IMR-90 (cell line): ENCODE measurements at regions not wholly inside any gene's neighbourhood (a gene's known extent, or its start where the extent isn't known, plus 50 kb on each side); places are given as distances from the start of the nearest gene placed in this dataset.
A peak's percentile ranks its signal among the peaks of the same experiment; 100 is the strongest.

Experiments
- ATAC-seq: fragments of 200-7000 bp; cut with Tn5 transposase; 2 replicates; pipeline ENCODE4 v1.9.1; 2020; ENCODE audit warnings: low read depth, mild to moderate bottlenecking, moderate library complexity
- BruUV-seq: library from RNA; stranded (reverse); fragments of 400-500 nt; replicated peaks from 2 replicates; lab custom pipeline; 2021; lab: Mats Ljungman, UMichigan
- CTCF ChIA-PET: fragments of 300-600 bp; formaldehyde crosslinking; extraction: SDS; loops from one replicate; lab custom pipeline; 2021; ENCODE audit warnings: antibody characterized with exemption; lab: Yijun Ruan, JAX
- POLR2A ChIA-PET: fragments of 300-600 bp; sonication (Branson Sonifier 250); formaldehyde crosslinking; loops from one replicate; lab custom pipeline; 2022; ENCODE audit warnings: antibody characterized with exemption; ENCODE audit not compliant: unreplicated experiment; lab: Charles Lee
- DNase-seq: peaks from one replicate; pipeline ENCODE4 v3.0.0; 2013
- H2AFZ ChIP-seq: replicated peaks from 2 replicates; pipeline ENCODE3; 2013; ENCODE audit warnings: low read length, mild to moderate bottlenecking; ENCODE audit not compliant: poor library complexity
- H2AK5ac ChIP-seq: 2 replicates; pipeline ENCODE4 v1.6.1; 2013; ENCODE audit warnings: low read depth, low read length, inconsistent platforms
- H2AK9ac ChIP-seq: replicated peaks from 2 replicates; pipeline ENCODE3; 2013; ENCODE audit warnings: mild to moderate bottlenecking, low read depth, low read length, moderate library complexity; ENCODE audit not compliant: poor library complexity
- H2BK120ac ChIP-seq: 2 replicates; pipeline ENCODE4 v1.6.1; 2013; ENCODE audit warnings: low read depth, low read length, inconsistent platforms
- H2BK15ac ChIP-seq: 3 replicates; pipeline ENCODE4 v1.6.1; 2013; ENCODE audit warnings: low read depth, low read length, inconsistent platforms
- H2BK20ac ChIP-seq: 2 replicates; pipeline ENCODE4 v1.6.1; 2013; ENCODE audit warnings: low read depth, mild to moderate bottlenecking, inconsistent platforms, low read length, moderate library complexity
- H2BK5ac ChIP-seq: 2 replicates; pipeline ENCODE4 v1.6.1; 2013; ENCODE audit warnings: mild to moderate bottlenecking, low read depth, low read length, inconsistent platforms; ENCODE audit not compliant: poor library complexity, severe bottlenecking
- H3K14ac ChIP-seq: replicated peaks from 2 replicates; pipeline ENCODE4 v1.6.1; 2013; ENCODE audit warnings: low read depth, low read length, inconsistent platforms
- H3K18ac ChIP-seq: 2 replicates; pipeline ENCODE4 v1.6.1; 2013; ENCODE audit warnings: low read depth, low read length, control low read depth
- H3K23ac ChIP-seq: 2 replicates; pipeline ENCODE4 v1.6.1; 2013; ENCODE audit warnings: low read depth, low read length, inconsistent platforms
- H3K27ac ChIP-seq: 2 replicates; pipeline ENCODE4 v1.5.1; 2013; ENCODE audit warnings: mild to moderate bottlenecking, control low read depth, low read length; ENCODE audit not compliant: insufficient read depth
- H3K27me3 ChIP-seq: 2 replicates; pipeline ENCODE4 v1.6.1; 2013; ENCODE audit warnings: low read length; ENCODE audit not compliant: control insufficient read depth, insufficient read depth
- H3K36me3 ChIP-seq: 2 replicates; pipeline ENCODE4 v1.6.1; 2013; ENCODE audit warnings: low read length, mixed read lengths; ENCODE audit not compliant: control insufficient read depth, insufficient read depth
- H3K4ac ChIP-seq: 2 replicates; pipeline ENCODE4 v1.6.1; 2013; ENCODE audit warnings: low read depth, low read length, inconsistent platforms
- H3K4me1 ChIP-seq: 2 replicates; pipeline ENCODE4 v1.6.1; 2013; ENCODE audit warnings: low read length, mixed read lengths; ENCODE audit not compliant: control insufficient read depth, insufficient read depth
- H3K4me2 ChIP-seq: 2 replicates; pipeline ENCODE4 v1.6.1; 2013; ENCODE audit warnings: low read depth, mild to moderate bottlenecking, control low read depth, low read length, moderate library complexity
- H3K4me3 ChIP-seq: 2 replicates; pipeline ENCODE4 v1.5.1; 2013; ENCODE audit warnings: low read depth, mild to moderate bottlenecking, control low read depth, low read length, moderate library complexity; ENCODE audit not compliant: insufficient read depth
- H3K56ac ChIP-seq: 2 replicates; pipeline ENCODE4 v1.6.1; 2013; ENCODE audit warnings: low read length, inconsistent platforms; ENCODE audit not compliant: insufficient read depth; ENCODE audit errors: extremely low read depth
- H3K79me1 ChIP-seq, 2 experiments: 2 replicates each; pipeline ENCODE4 v1.6.1; 2013; ENCODE audit warnings: low read length in 2 of 2, inconsistent platforms in 1 of 2, low read depth in 1 of 2
- H3K9ac ChIP-seq: 2 replicates; pipeline ENCODE4 v1.6.1; 2013; ENCODE audit warnings: low read depth, low read length, control low read depth
- H3K9me1 ChIP-seq: 2 replicates; pipeline ENCODE4 v1.6.1; 2013; ENCODE audit warnings: low read length, inconsistent platforms; ENCODE audit not compliant: insufficient read depth
- H3K9me3 ChIP-seq: 2 replicates; pipeline ENCODE4 v1.6.1; 2013; ENCODE audit warnings: low read length; ENCODE audit not compliant: control insufficient read depth, insufficient read depth
- H4K20me1 ChIP-seq: 2 replicates; pipeline ENCODE4 v1.6.1; 2013; ENCODE audit warnings: low read length, inconsistent platforms; ENCODE audit not compliant: insufficient read depth
- H4K5ac ChIP-seq: 2 replicates; pipeline ENCODE4 v1.6.1; 2013; ENCODE audit warnings: mild to moderate bottlenecking, low read depth, low read length, control low read depth
- H4K8ac ChIP-seq, 2 experiments: 2 replicates each; pipeline ENCODE4 v1.6.1; 2013; ENCODE audit warnings: low read depth in 2 of 2, low read length in 2 of 2, control low read depth in 1 of 2, inconsistent platforms in 1 of 2
- H4K91ac ChIP-seq: 2 replicates; pipeline ENCODE4 v1.6.1; 2013; ENCODE audit warnings: low read depth, low read length, inconsistent platforms; ENCODE audit not compliant: insufficient read depth
- BHLHE40 ChIP-seq: fragments of 150-350 bp; IDR thresholded peaks from 2 replicates; pipeline ENCODE4 v1.6.1; 2016; ENCODE audit warnings: mild to moderate bottlenecking, low read depth, low read length
- CEBPB ChIP-seq: IDR thresholded peaks from 2 replicates; pipeline ENCODE4 v1.6.1; 2012; ENCODE audit warnings: low read depth, low read length, improper control_type of control experiment
- CHD1 ChIP-seq: IDR thresholded peaks from 2 replicates; pipeline ENCODE4 v1.6.1; 2012; ENCODE audit warnings: low read depth, low read length, improper control_type of control experiment
- FOS ChIP-seq: fragments of 150-350 bp; IDR thresholded peaks from 2 replicates; pipeline ENCODE4 v1.6.1; 2016; ENCODE audit warnings: low read depth, low read length
- MAFK ChIP-seq: IDR thresholded peaks from 2 replicates; pipeline ENCODE4 v1.6.1; 2012; ENCODE audit warnings: low read depth, low read length, improper control_type of control experiment
- MAZ ChIP-seq: IDR thresholded peaks from 2 replicates; pipeline ENCODE4 v1.6.1; 2012; ENCODE audit warnings: low read depth, mild to moderate bottlenecking, low read length, improper control_type of control experiment, moderate library complexity, borderline replicate concordance
- POLR2A ChIP-seq: IDR thresholded peaks from 2 replicates; pipeline ENCODE4 v1.6.1; 2012; ENCODE audit warnings: mild to moderate bottlenecking, low read depth, low read length
- RAD21 ChIP-seq: IDR thresholded peaks from 2 replicates; pipeline ENCODE4 v1.6.1; 2012; ENCODE audit warnings: low read length, improper control_type of control experiment
- SMC3 ChIP-seq: fragments of 150-350 bp; IDR thresholded peaks from 2 replicates; pipeline ENCODE4 v1.6.1; 2016; ENCODE audit warnings: low read depth, mild to moderate bottlenecking, antibody characterized with exemption, low read length, moderate library complexity
- WGBS, 2 experiments: methylation state at CpG; one replicate each; pipeline versions ENCODE4 v1.1.5 to v1.1.7; 2013; ENCODE audit warnings: missing lambda C conversion rate in 2 of 2; ENCODE audit not compliant: insufficient read length in 1 of 2; ENCODE audit errors: extremely low coverage in 2 of 2; 5-methylcytosine and 5-hydroxymethylcytosine counted together
- dilution Hi-C: fragments of 300-500 bp; cut with HindIII; formaldehyde crosslinking; loops from one replicate; pipeline ENCODE4 v1.14.3; 2018; ENCODE audit warnings: low sequenced_read_pairs; ENCODE audit not compliant: unreplicated experiment
- in situ Hi-C: fragments of 300-500 bp; cut with MboI; formaldehyde crosslinking; loops from 3 replicates; pipeline ENCODE4 v1.14.3; 2019; ENCODE audit warnings: low sequenced_read_pairs, inconsistent platforms, mixed read lengths
- intact Hi-C: fragments of 100-400 bp; cut with micrococcal nuclease; formaldehyde crosslinking; loops from 2 replicates; pipeline ENCODE4 v1.10.0; 2022
- TF ChIP-seq, protein P1 (sequence below): fragments of 150-350 bp; IDR thresholded peaks from 2 replicates; pipeline ENCODE4 v1.6.1; 2016; ENCODE audit warnings: low read depth, mild to moderate bottlenecking, low read length, moderate library complexity, borderline replicate concordance

DNA sequence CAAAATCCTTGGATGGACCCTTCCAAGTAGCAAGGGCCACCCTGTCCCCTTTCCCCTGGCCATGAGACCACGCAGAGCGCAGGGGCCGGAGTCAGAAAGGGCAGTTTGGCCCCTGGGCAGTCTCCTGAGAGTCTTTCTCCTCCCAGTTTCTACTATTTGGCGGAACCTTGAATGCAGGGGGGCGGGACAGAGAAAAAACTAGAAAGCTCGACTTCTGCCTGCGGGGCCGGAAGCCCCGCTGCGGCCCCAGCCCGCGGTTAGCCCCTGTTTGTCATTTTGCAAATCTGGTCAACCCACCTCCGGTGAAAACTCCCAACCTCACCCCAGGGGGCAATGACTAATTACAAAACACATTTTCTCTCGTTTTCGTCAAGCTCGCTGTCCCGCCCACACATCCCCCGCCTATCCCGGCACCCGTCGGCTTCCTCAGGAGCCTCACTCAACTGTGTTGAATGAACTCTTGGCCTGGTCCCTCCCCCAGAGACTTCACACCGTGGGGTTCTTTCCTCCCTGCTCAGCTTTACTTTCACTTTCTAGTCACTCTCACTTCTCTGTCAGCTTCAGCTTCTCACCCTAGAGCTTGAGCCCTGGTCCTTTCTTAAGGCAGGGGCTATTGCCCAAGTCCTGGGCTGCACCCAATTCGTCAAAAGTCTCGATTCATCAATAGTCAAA, 66.7 kb downstream of the IRF2BPL start:
- ATAC-seq (peak; percentile 94), DNase-seq (peak; percentile 97)
- peak overlapping the region; percentile 99 for H2AK5ac ChIP-seq
- peaks cover 27% of the 10 kb centered on the region for H3K4me1 ChIP-seq
- H2AFZ ChIP-seq: peak overlapping the region; percentile 91
- H3K4ac ChIP-seq: peak overlapping the region; percentile 97
- 0% methylated on average over 7 of the region's 24 CpGs; no CpG with 5 or more reads in 1 of the 2 experiments for WGBS, 2 experiments
- peak overlapping the region; percentile 34 for H3K4me3 ChIP-seq
- dilution Hi-C loops (no loop called here), intact Hi-C loops (loop anchor here (1.0 kb wide), 1 partner anchor 62 kb away; no protein-coding TSS in a partner anchor), in situ Hi-C loops (no loop called here)
- TF ChIP-seq FOS (peak; percentile 66), SMC3 (0 out of 2 replicates have a peak, but pooled peaks have one; percentile 5), POLR2A (no peak; the same call in 1 of the 2 replicates), CEBPB (peak; percentile 68), MAFK (no peak), RAD21 (peak; percentile 13), CHD1 (no peak; the same call in 1 of the 2 replicates), BHLHE40 (peak; percentile 86), MAZ (peak; percentile 84; the same call in 1 of the 2 replicates)
- TF ChIP-seq, protein P1, sequence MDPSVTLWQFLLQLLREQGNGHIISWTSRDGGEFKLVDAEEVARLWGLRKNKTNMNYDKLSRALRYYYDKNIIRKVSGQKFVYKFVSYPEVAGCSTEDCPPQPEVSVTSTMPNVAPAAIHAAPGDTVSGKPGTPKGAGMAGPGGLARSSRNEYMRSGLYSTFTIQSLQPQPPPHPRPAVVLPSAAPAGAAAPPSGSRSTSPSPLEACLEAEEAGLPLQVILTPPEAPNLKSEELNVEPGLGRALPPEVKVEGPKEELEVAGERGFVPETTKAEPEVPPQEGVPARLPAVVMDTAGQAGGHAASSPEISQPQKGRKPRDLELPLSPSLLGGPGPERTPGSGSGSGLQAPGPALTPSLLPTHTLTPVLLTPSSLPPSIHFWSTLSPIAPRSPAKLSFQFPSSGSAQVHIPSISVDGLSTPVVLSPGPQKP: no peak
- peak overlapping the region; percentile 100 for H4K8ac ChIP-seq
- peak overlapping the region; percentile 97 for H3K14ac ChIP-seq
- H2BK15ac ChIP-seq: peak overlapping the region; percentile 100
- H3K23ac ChIP-seq: peak overlapping the region; percentile 97
- H3K9me3 ChIP-seq: no peaks in the 10 kb centered on the region
- H3K27ac ChIP-seq: peak overlapping the region; percentile 98
- H2BK5ac ChIP-seq: peak overlapping the region; percentile 96
- peak overlapping the region; percentile 96 for H2AK9ac ChIP-seq
- POLR2A ChIA-PET: interaction anchor here (0.6 to 1.0 kb wide), 6 partner anchors 8 to 98 kb away, joined by 3 to 6 read pairs (median 3); no protein-coding TSS in a partner anchor
- H4K91ac ChIP-seq: peak overlapping the region; percentile 100
- peak overlapping the region; percentile 94 for H4K5ac ChIP-seq
- peaks cover 4 to 37% of the 10 kb centered on the region in 2 experiments; a peak in 3 of 4 replicates for H3K79me1 ChIP-seq
- CTCF ChIA-PET: interaction anchor here (0.6 to 1.7 kb wide), 6 partner anchors 27 to 107 kb away, joined by 3 to 7 read pairs (median 4); no protein-coding TSS in a partner anchor
- H3K36me3 ChIP-seq: no peaks in the 10 kb centered on the region
- no peaks in the 10 kb centered on the region for H3K27me3 ChIP-seq
- peak overlapping the region; percentile 84 for H3K4me2 ChIP-seq
- peak overlapping the region; percentile 97 for H3K18ac ChIP-seq
- no peaks in the 10 kb centered on the region for H4K20me1 ChIP-seq
- peak overlapping the region; percentile 98 for H2BK120ac ChIP-seq
- peaks cover 11% of the 10 kb centered on the region; the same call in 1 of the 2 replicates for H3K9me1 ChIP-seq
- H2BK20ac ChIP-seq: peak overlapping the region; percentile 93
- H3K56ac ChIP-seq: peak overlapping the region; percentile 97
- no TSS peak for BruUV-seq
- H3K9ac ChIP-seq: peak overlapping the region; percentile 93
